22Rv1 (cell line): ENCODE measurements at regions not wholly inside any gene's neighbourhood (a gene's known extent, or its start where the extent isn't known, plus 50 kb on each side); places are given as distances from the start of the nearest gene placed in this dataset.

Source experiments
- CTCF ChIP-seq: fragments of 450-650 bp; IDR thresholded peaks from 2 replicates; pipeline ENCODE4 v1.5.1; 2017; ENCODE audit warnings: mild to moderate bottlenecking
- ZFX ChIP-seq: fragments of 450-650 bp; IDR thresholded peaks from 2 replicates; pipeline ENCODE4 v1.6.1; 2017; ENCODE audit warnings: antibody characterized with exemption, borderline replicate concordance

GRCh38 chr2:88815697-88816096 is 124.2 kb downstream of the RPIA start:
- TF ChIP-seq CTCF, result no peak
- no peak for TF ChIP-seq ZFX
